ENCODE measurements at regions not wholly inside any gene's neighbourhood (a gene's known extent, or its start where the extent isn't known, plus 50 kb on each side); places are given as distances from the start of the nearest gene placed in this dataset.
"Not testable (repeated sequence)": the region's sequence is repeated elsewhere in the genome, so short reads cannot be mapped to it uniquely, and the experiment has no call there.

DNA sequence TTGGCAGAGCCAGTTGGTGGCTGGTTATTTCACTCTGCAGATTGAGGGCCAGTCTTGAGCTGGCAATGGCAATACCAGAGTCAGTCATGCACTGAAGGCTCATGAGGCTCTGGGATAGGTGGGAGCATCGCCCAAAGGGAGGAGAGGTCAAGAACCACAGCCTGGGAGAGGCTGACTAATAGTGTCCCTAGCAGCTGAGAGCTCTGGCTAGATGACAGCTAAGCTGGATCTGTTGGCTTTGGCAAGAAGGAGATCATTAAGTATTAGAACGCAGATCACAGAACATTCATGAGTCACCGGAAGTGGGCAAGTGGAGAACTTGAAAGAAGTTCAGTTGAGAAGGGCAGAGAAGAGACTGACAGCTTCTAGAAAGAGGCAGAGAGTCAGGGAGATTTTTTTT, 521.1 kb downstream of the NR2F2 start:
- no peak for DNase-seq

DNA sequence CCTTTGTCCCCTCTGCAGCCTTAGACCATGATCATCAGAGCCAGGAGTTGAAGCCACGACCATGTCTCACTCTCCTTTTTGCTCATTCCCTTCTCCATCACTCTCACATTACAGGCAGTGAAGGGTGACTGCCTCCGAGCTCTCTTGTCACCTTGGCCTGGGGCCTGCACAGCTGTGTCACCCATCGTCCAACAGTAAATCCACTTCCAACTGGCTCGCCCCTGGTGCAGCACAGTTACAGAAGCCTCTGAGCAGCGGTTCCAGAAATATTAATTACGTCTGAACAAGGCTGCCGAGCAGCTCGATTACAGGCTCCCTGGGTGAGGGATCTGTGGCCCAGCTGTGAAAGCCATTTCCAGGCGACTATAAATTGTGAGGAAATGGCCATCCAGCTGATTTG, 528.2 kb downstream of the NR2F2 start:
- no peak for DNase-seq

DNA sequence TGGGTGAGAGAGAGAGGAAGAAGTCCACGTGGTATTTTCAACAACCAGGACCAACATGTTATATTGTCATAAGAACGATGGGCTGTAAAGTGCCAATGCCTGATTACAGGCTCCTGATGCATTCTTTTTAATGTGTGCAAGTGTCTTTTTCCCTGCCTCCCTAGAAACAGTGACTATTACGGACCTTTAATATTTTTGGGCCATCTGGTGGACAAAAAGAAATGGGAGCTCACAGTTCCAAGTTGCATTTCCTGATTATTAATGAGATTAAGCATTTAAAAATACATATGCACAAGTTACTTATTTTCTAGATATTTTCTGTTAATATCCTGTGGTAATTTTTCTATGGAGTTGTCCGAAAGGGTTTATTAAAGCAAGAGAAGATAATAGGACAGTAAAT, 530.2 kb downstream of the NR2F2 start:
- no peak for DNase-seq

DNA sequence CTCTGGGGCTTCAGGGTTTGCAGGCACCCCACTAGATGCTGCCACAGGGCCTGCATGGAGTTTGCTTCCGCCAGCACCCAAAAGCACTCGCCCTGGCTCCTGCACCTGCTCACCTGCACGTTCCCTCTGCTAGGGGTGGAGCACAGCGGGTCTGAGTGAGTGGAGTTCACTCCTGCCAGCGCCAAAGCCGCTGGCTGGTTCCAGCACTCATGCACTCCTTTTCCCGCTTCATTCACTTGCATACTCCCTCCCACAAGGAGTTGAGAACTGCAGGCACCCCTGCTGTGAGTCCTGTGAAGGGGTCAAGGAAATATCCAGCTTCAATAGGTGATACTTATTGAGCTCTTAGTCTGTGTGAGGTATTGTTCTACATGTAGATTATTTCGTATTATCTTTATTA, 537.5 kb downstream of the NR2F2 start:
- no peak for DNase-seq

DNA sequence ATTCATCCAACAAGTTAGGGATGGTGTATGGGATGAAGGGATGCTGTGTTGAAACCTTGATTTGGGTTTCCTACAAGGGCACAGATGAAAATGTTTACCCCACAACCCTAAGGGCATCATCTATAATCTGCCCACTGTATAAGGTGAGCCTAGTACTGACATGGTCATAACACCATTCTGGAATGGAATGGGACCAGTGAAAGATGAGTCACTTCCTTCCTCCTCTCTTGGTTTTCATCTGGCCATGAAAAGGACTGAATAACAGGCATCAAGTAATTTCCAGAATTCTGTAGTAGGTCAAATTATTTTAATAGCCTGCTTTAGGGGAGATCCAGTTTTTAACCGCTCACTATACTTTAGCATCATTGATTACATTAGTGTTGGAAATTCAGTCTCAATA, 538.6 kb downstream of the NR2F2 start:
- no peak for DNase-seq

GRCh38 chr15:96869790-96870189, 539.3 kb downstream of the NR2F2 start:
- DNase-seq: no peak

GRCh38 chr15:96870580-96870979, 540.1 kb downstream of the NR2F2 start:
- no peak for DNase-seq

DNA sequence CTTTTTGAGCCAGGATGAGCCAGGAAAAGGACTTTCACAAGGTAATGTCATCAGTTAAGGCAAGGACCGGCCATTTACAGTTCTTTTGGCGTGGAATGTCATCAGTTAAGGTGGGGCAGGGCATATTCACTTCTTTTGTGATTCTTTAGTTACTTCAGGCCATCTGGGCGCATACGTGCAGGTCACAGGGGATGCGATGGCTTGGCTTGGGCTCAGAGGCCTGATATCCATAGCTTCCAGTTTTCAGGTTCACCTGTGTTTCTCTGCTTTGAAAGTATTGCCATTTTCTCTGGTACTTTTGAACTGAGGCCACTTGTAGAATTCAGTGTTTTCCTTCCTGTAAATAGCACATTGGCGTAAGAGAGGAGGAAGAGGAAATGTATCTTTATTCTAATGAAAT, 546.9 kb downstream of the NR2F2 start:
- not testable (repeated sequence) for DNase-seq

DNA sequence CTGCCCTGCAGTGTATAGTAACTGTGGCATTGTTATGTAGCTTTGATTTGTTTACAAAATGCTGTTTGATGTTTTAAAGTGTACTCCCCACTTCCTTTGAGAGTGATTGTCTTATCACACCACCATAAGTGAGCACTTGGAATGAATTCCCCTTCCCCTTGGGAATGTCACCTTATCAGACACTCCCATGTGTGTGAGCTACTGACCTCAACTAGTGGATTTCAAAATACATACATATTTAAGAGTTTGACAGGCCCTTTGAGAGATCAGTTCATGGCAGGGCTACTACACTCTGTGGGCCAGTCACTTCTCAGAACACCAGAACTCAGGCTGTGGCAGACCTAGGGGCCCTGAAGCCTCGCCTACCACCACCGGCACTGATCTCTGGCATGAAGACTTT, 547.6 kb downstream of the NR2F2 start:
- DNase-seq: no peak

DNA sequence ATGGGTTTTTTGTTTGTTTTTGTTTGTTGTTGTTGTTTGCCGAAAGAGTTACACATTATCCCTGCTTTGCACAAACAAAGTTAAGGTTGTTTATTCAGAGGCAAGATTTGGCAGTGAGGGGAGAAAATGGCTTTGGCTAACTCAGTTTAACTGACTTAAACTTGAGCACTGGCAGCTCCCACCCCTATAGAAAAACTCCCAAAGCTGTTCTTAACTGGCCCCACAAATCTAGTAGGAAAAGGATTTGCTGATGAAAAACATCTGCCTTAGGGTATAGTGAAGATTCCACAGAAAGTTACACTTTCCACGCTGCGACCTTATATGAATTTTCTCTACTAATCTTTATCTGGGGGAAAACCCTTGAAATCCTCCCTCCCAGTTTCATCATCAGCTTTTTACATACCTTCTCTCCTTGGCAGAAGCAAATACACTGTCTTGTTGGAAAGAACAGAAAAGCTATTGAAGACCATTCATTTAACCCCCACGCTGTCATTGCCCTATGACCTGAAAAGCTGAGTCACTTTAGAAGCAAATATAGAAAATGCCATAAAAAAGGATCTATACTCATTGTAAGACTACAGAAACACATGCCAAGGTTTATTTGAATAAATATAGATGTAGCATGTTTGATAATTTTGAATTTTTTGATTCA, 551.7 kb downstream of the NR2F2 start:
- no peak for DNase-seq

- no peak for DNase-seq
Measured at GRCh38 chr15:96887730-96888129, 557.2 kb downstream of the NR2F2 start.

DNA sequence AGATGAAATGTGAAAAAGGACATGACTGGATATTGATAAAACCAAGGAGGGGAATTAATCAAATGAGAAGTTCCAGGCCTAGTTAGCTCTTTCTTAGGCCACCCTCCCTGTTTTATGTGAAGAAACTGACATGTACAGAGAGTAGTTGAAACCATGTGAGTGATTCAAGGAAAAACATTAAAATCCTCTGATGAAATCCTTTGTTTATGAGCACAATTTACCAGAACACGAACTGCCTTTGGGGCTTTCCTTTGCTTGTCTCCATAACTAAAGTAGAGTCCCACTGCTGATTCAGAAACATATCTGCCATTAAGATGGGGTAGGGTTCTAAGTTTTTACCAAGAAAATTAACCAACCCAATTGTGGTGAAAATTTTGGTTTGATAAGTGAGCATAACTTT, 558.3 kb downstream of the NR2F2 start:
- no peak for DNase-seq

DNA sequence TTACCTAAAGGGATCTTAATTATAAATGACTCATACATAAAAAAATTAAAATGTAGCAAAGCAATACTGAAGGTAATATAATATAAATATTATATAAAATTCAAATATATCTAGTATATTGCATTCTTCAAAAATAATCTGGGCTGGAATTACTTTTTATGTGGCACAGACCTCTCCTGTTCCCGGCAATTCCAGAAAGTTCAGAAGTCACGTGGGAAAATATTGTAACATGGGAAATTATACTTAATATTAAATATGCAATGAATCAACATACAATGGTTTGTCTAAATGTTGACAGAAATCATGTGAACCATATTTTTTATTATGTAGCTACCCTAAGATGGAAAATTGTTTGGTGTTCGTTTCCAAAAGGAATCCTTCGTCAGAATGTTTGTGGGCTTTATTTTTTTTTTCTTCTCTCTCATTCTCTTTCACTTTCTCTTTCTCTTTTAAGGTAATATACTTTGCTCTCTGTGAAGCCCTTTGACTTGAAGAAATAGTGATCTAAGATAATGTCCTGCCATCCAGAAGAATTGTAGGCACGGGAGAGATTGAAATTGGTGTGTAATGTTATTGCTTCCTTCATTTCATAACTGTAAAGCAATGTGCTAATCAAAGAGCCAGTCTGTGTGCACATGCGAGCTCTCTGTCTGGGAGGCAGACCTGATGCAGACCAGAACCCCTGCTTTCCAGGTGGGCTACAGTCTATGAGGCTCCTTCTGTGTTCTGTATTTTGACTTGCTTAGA, 559.4 kb downstream of the NR2F2 start:
- no peak for DNase-seq

GRCh38 chr15:96891046-96891445, 560.5 kb downstream of the NR2F2 start:
- no peak for DNase-seq

- DNase-seq: no peak
Measured at GRCh38 chr15:96893159-96893906, 562.8 kb downstream of the NR2F2 start.

GRCh38 chr15:96894659-96895058, 564.2 kb downstream of the NR2F2 start:
- no peak for DNase-seq

- no peak for DNase-seq
Measured at GRCh38 chr15:96896766-96897165, 566.3 kb downstream of the NR2F2 start.

- no peak for DNase-seq
Measured at GRCh38 chr15:96914081-96914480, 583.6 kb downstream of the NR2F2 start.

DNA sequence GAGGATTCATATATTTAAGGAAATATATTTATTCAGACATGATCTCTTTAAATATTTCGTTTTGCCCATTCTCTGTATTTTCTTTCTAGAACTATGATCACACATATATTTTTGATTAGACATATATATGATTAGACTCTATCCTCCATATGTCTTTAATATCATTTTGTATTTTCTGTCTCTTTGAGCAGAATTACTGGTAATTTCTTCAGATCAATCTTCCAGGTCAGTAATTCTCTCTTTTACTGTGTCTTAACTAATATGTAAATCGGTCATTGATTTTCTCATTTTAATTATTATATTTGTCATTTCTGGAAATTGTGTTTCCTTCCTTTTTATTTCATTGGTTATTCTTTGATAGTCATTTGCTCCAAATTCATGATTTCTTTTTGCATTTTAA, 586.2 kb downstream of the NR2F2 start:
- no peak for DNase-seq

DNA sequence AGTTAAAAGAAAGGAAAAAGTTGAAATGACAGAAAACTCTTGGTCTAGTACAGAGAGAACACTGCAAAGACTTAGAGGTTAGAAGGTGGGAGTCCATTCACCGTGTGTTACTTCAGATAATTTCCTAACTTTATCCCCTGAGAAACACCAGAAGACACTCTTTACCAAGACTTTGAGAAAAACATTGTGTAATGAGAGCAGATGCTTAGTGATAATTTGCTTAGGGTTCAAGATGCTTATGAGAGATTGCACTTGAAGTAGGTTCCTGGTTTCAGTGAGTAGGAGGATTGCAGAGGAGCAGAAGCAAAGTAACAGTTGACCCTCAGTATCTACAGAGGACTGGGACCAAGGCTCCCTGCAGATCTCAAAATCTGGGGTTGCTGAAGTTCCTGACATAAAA, 594.1 kb downstream of the NR2F2 start:
- DNase-seq: no peak

GRCh38 chr15:96947296-96948229, 617.1 kb downstream of the NR2F2 start:
- DNase-seq: no peak

GRCh38 chr15:96948981-96949380, 618.5 kb downstream of the NR2F2 start:
- no peak for DNase-seq

GRCh38 chr15:96958721-96959120, 628.2 kb downstream of the NR2F2 start:
- no peak for DNase-seq
